Keratinocyte (primary cell): ENCODE measurements at regions not wholly inside any gene's neighbourhood (a gene's known extent, or its start where the extent isn't known, plus 50 kb on each side); places are given as distances from the start of the nearest gene placed in this dataset.

Source experiments
- DNase-seq: peaks from one replicate; pipeline ENCODE4 v3.0.0-alpha.2; 2011; ENCODE audit warnings: low read depth, missing footprints, low spot score
- FAIRE-seq: peaks from 2 replicates; lab custom pipeline; 2011; peaks lifted over from hg19 to GRCh38; lab: Jason Lieb, UNC
- H2AFZ ChIP-seq: 2 replicates; pipeline ENCODE4 v1.6.0; 2012; ENCODE audit warnings: low read length, control low read depth, inconsistent platforms; ENCODE audit not compliant: control insufficient read depth
- H3K27ac ChIP-seq: 2 replicates; pipeline ENCODE4 v1.5.1; 2011; ENCODE audit warnings: low read length; ENCODE audit not compliant: control insufficient read depth, insufficient read depth
- H3K27me3 ChIP-seq: 3 replicates; pipeline ENCODE4 v1.6.0; 2011; ENCODE audit warnings: low read length; ENCODE audit not compliant: control insufficient read depth, insufficient read depth; ENCODE audit errors: extremely low read depth
- H3K36me3 ChIP-seq, 2 experiments: 2 replicates in 1 of 2; 3 replicates in 1 of 2; pipeline ENCODE4 v1.5.1; 2011; ENCODE audit warnings: low read length in 2 of 2, mild to moderate bottlenecking in 1 of 2; ENCODE audit not compliant: control insufficient read depth in 2 of 2, insufficient read depth in 2 of 2; ENCODE audit errors: extremely low read depth in 1 of 2
- H3K4me1 ChIP-seq: 3 replicates; pipeline ENCODE4 v1.5.1; 2011; ENCODE audit warnings: low read length; ENCODE audit not compliant: control insufficient read depth, insufficient read depth; ENCODE audit errors: extremely low read depth
- H3K4me2 ChIP-seq: 3 replicates; pipeline ENCODE4 v1.6.0; 2011; ENCODE audit warnings: low read depth, low read length; ENCODE audit not compliant: control insufficient read depth, insufficient read depth; ENCODE audit errors: extremely low read depth
- H3K4me3 ChIP-seq, 3 experiments: fragments of 200-600 bp in 1 of 3; sonication (generic) in 1 of 3; 2 replicates in 2 of 3; 3 replicates in 1 of 3; pipeline ENCODE4 v1.5.1; 2011 to 2016; ENCODE audit warnings: low read length in 3 of 3, mild to moderate bottlenecking in 3 of 3, control low read depth in 2 of 3, inconsistent platforms in 1 of 3, low read depth in 1 of 3, mixed read lengths in 1 of 3, mixed run types in 1 of 3, moderate library complexity in 1 of 3; ENCODE audit not compliant: control insufficient read depth in 2 of 3, insufficient read depth in 2 of 3; ENCODE audit errors: extremely low read depth in 1 of 3
- H3K79me2 ChIP-seq: 2 replicates; pipeline ENCODE4 v1.6.0; 2012; ENCODE audit warnings: low read length; ENCODE audit not compliant: control insufficient read depth, insufficient read depth
- H3K9ac ChIP-seq: 3 replicates; pipeline ENCODE4 v1.6.0; 2011; ENCODE audit warnings: low read length; ENCODE audit not compliant: control insufficient read depth, insufficient read depth; ENCODE audit errors: extremely low read depth
- H3K9me1 ChIP-seq: 3 replicates; pipeline ENCODE4 v1.6.0; 2011; ENCODE audit warnings: low read length; ENCODE audit not compliant: control insufficient read depth, insufficient read depth; ENCODE audit errors: extremely low read depth
- H3K9me3 ChIP-seq: 2 replicates; pipeline ENCODE4 v1.5.1; 2012; ENCODE audit warnings: low read depth, low read length; ENCODE audit not compliant: control insufficient read depth
- H4K20me1 ChIP-seq: 3 replicates; pipeline ENCODE4 v1.6.0; 2011; ENCODE audit warnings: low read length; ENCODE audit not compliant: control insufficient read depth, insufficient read depth; ENCODE audit errors: extremely low read depth
- EZH2 ChIP-seq: IDR thresholded peaks from one replicate; pipeline ENCODE4 v1.6.1; 2012; ENCODE audit warnings: inconsistent platforms, mild to moderate bottlenecking, low read length, moderate library complexity
- dilution Hi-C: fragments of 300-500 bp; cut with MboI; formaldehyde crosslinking; loops from one replicate; pipeline ENCODE4 v1.7.0; 2020; ENCODE audit warnings: low sequenced_read_pairs; ENCODE audit not compliant: extremely low pct_ligation_motif_present
- TF ChIP-seq, protein P1 (sequence below), 3 experiments: IDR thresholded peaks in 1 of 3; conservative IDR thresholded peaks in 1 of 3; optimal IDR thresholded peaks in 1 of 3; 2 replicates in 2 of 3; 3 replicates in 1 of 3; pipeline versions ENCODE3 to v1.5.1; 2011; ENCODE audit warnings: low read length in 3 of 3, mild to moderate bottlenecking in 3 of 3, moderate library complexity in 2 of 3, control low read depth in 1 of 3, inconsistent platforms in 1 of 3; ENCODE audit not compliant: insufficient read depth in 2 of 3; ENCODE audit errors: extremely low read depth in 1 of 3

DNA sequence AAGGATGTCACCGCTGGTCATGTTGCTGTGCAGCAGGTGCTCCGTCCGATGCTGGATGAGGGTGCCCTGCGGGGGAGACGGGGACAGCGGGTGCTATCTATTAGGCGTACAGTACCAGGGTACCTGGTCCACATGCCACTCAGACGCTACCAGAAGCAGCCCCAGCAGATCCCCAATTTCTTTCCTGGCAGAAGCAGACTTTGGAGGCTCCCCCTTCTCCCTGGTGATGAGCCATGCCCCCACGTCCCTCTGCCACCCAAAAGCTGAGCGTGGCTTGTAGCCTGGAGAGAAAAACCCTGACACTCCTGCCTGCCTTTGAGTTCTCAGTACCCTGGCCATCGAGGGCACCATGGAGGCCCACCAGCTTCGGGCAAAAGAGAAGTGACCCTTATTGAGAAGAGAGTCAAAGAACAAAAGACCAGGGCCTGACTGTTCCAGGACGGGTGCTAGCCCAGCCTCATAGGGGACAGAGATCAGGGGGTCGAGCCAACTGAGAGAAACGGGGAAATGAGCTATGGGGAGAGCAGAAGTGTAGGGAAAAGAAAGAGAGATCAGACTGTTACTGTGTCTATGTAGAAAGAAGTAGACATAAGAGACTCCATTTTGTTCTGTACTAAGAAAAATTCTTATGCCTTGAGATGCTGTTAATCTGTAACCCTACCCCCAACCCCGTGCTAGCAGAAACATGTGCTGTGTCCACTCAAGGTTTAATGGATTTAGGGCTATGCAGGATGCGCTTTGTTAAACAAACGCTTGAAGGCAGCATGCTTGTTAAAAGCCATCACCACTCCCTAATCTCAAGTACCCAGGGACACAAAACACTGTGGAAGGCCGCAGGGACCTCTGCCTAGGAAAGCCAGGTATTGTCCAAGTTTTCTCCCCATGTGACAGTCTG is 62.0 kb upstream of the ZNF354B start:
- no peak for DNase-seq
- Histone ChIP-seq H3K27me3 (no peaks in the 10 kb centered on the region), H3K9me3 (peaks cover 9% of the 10 kb centered on the region), H4K20me1 (no peaks in the 10 kb centered on the region), H3K9ac (no peak overlapping the region), H3K4me1 (no peaks in the 10 kb centered on the region), H3K4me3 (no peak overlapping the region), H3K4me2 (no peak overlapping the region), H2AFZ (no peak overlapping the region), H3K27ac (no peak overlapping the region), H3K9me1 (no peaks in the 10 kb centered on the region), H3K36me3 (no peaks in the 10 kb centered on the region), H3K79me2 (no peaks in the 10 kb centered on the region)
- TF ChIP-seq EZH2 = no peak
- TF ChIP-seq, protein P1, sequence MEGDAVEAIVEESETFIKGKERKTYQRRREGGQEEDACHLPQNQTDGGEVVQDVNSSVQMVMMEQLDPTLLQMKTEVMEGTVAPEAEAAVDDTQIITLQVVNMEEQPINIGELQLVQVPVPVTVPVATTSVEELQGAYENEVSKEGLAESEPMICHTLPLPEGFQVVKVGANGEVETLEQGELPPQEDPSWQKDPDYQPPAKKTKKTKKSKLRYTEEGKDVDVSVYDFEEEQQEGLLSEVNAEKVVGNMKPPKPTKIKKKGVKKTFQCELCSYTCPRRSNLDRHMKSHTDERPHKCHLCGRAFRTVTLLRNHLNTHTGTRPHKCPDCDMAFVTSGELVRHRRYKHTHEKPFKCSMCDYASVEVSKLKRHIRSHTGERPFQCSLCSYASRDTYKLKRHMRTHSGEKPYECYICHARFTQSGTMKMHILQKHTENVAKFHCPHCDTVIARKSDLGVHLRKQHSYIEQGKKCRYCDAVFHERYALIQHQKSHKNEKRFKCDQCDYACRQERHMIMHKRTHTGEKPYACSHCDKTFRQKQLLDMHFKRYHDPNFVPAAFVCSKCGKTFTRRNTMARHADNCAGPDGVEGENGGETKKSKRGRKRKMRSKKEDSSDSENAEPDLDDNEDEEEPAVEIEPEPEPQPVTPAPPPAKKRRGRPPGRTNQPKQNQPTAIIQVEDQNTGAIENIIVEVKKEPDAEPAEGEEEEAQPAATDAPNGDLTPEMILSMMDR (optimal IDR thresholded peaks at IDR 0.05 in 1 of 3, IDR thresholded peaks at IDR 0.05 in 1 of 3, conservative IDR thresholded peaks at IDR 0.05 in 1 of 3; ENCODE audit: extremely low read depth in 1 of 3, insufficient read depth in 2 of 3, low read length in 3 of 3) = no peak
- no peak for FAIRE-seq
- dilution Hi-C loops = no loop called here

DNA sequence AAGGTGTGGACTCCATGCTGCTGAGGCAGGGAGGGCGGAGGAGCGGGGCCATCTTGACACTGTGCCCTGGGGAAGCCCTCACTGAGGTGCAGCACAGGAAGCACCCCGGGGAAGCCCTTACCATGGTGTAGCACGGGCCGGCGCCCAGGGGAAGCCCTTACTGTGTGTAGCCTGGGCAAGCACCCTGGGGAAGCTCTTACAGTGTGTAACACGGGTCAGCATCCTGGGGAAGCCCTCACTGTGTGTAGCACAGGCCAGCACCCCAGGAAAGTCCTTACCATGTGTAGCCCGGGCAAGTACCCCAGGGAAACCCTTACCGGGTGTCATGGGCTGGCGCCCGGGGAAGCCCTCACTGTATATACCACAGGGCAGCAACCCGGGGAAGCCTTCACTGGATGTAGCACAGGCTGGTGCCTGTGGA is 62.6 kb upstream of the ZNF354B start:
- no peaks in the 10 kb centered on the region for H3K4me1 ChIP-seq
- no peak overlapping the region for H3K4me2 ChIP-seq
- H3K9me1 ChIP-seq = no peaks in the 10 kb centered on the region
- no peak overlapping the region for H3K4me3 ChIP-seq
- no peak overlapping the region for H3K9ac ChIP-seq
- H4K20me1 ChIP-seq = no peaks in the 10 kb centered on the region
- no peaks in the 10 kb centered on the region for H3K79me2 ChIP-seq
- no peak for TF ChIP-seq EZH2
- TF ChIP-seq, protein P1 (optimal IDR thresholded peaks at IDR 0.05 in 1 of 3, IDR thresholded peaks at IDR 0.05 in 1 of 3, conservative IDR thresholded peaks at IDR 0.05 in 1 of 3; ENCODE audit: extremely low read depth in 1 of 3, insufficient read depth in 2 of 3, low read length in 3 of 3) = no peak
- DNase-seq (no peak), FAIRE-seq (no peak)
- no peaks in the 10 kb centered on the region for H3K36me3 ChIP-seq
- H3K27me3 ChIP-seq = no peaks in the 10 kb centered on the region
- H3K9me3 ChIP-seq = peaks cover 9% of the 10 kb centered on the region
- dilution Hi-C loops = no loop called here
- no peak overlapping the region for H3K27ac ChIP-seq
- no peak overlapping the region for H2AFZ ChIP-seq
